LoVo (cell line): ENCODE measurements at regions not wholly inside any gene's neighbourhood (a gene's known extent, or its start where the extent isn't known, plus 50 kb on each side); places are given as distances from the start of the nearest gene placed in this dataset.

ENCODE experiments used
- DNase-seq: peaks from one replicate; pipeline ENCODE4 v3.0.0-alpha.2; 2016; ENCODE audit warnings: low spot score

DNA sequence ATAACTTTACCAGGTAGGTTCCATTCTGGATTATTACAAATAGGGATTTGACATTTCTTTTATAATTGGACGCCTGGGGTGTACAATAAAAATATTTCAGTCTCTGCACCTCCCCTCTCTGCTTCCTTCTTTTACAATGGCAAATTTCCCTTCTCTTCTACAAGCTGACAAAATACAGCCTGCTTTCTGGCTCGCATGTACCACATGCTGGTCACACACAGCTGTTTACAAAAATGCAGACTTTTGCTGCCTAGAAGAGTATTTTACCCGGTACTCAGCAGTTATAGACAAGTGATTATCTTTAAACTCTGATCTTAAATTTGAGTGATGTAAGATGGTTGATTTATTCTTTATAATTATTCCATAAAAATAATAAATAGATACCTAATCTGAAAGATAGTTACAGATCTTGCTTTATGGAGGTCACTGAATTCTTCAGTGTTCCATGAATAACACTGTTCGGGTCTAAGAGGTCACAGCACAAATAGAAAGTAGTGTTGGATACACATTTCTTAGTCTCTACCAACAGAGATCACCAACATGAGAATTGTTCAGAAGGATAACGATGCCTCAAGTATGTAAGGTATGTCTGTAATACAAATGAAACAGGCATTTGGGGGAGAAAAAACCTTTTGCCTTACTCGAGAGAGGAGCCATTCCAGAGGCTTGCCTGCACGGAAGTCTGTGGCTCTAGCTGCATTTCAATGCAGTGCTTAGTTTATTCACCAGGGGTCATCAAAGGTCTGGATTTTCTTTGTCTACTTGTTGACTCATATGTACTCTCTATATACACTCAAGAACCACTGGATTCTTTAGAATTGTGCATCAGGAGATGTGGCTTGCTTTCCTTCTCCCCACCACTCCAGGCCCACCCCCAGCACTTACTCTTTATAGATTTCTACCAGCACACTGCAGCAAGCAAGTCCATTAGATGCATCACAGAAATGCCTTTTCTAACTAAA, 206.6 kb upstream of the RFX3 start:
- DNase-seq, result peak; percentile 82

- DNase-seq, result no peak
These were observed 204.7 kb upstream of the RFX3 start for GRCh38 chr9:3730511-3730922.

- no peak for DNase-seq
These were observed 195.3 kb upstream of the RFX3 start for GRCh38 chr9:3721096-3721495.

GRCh38 chr9:3719286-3719685, 193.5 kb upstream of the RFX3 start:
- no peak for DNase-seq

- DNase-seq, result no peak
These were observed 190.6 kb upstream of the RFX3 start for GRCh38 chr9:3716415-3716814.

- DNase-seq, result no peak
These were observed 182.9 kb upstream of the RFX3 start for GRCh38 chr9:3708751-3709150.

DNA sequence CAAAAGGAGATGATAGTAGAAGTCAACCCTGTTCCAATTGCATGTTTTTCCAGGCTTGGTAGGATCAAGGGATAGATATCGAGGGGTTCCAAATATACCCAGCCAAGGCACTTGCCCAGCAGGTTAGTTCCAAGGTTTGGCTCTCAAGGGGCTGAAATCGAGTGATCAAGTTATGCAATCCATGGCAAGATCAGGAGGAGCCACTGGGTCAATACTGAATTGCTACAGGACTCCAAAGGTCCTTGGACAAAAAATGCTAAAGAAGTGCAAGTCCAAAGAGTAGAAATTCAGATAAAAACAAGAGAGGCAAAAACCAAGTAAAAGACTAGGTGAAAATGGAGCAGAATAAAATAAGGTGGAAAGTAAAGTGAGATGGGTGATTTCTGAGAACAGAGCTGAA, 179.1 kb upstream of the RFX3 start:
- DNase-seq, result no peak

GRCh38 chr9:3700772-3701171, 175.0 kb upstream of the RFX3 start:
- DNase-seq, result no peak

- no peak for DNase-seq
These were observed 174.1 kb upstream of the RFX3 start for GRCh38 chr9:3699883-3700282.

- DNase-seq, result no peak
These were observed 172.7 kb upstream of the RFX3 start for GRCh38 chr9:3698531-3698930.

DNA sequence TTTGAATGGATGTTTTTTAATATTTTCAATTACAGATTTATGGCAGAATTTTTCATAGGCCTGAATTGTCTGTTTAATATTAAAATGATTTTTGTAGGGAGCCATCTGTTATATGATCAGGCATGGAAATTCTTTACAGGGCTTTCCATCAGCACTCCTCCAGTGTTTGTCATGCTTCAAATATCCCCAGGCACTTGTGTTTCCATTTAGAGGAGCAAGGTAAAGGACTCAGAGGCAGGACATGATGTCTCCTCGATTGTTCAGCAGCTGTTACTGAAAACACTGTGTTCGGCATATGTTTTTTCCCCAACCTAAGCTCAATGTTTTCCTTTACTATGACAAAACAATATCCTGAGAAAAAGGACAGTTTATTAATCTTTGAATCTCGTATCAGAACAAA, 172.3 kb upstream of the RFX3 start:
- DNase-seq, result no peak

DNA sequence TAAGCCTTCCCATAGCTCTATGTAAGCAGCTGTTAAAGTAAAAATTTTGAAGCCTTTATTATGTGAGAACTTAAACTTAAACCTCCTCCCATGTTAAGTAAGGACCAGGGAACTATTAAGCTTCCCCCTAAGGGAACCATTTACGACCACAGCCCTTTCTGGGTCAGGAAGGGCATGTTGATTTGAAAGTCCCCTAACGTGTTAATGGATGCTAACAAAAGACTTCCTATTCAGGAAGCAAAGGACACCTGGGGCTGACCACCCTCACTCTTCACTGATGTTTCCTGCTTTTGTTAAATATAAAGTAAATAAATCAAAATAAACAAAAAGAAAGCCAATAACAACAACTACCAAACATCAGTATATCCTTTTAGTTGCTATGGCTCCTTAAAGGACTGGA, 170.6 kb upstream of the RFX3 start:
- DNase-seq, result no peak

- DNase-seq, result no peak
These were observed 166.8 kb upstream of the RFX3 start for GRCh38 chr9:3692606-3693005.

- DNase-seq, result no peak
These were observed 163.8 kb upstream of the RFX3 start for GRCh38 chr9:3689555-3689954.

GRCh38 chr9:3687145-3687544, 161.3 kb upstream of the RFX3 start:
- DNase-seq, result no peak

DNA sequence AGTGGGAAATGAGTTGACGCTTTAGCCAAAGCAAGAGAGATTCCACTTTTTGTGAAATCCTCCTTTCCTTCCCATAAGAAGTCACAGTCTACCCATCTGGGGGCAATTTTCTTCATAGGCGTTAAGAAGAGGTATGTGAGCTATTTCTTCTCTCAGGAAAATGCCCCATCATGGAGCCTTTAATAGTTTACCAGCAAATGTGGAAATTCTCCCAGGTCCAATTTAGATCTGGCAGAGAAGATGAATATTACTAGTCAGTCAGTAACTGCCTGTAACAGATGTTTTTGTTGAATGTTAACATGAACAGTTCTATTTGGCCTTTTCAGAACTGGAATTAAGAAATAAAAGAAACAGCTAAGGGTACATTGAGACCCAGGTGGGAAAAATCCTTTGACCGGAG, 156.4 kb upstream of the RFX3 start:
- no peak for DNase-seq

DNA sequence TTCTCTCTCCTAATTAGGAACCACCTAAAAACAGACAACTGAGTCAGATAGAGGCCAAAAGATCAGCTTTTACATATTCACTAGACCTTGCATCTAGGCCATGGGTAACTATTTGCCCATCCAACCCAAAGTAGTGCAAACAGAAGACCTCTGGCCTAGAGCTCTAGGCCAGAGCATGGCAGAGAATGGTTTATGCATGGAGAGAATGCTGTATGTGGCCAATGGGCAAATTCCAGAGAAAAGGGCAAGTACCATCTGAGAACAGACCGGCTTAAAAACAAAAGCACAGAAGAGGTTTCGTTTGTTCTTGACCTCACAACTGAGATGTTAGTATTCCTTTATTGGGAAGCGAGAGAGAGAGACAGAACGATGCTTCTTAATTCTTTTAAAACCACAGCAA, 151.7 kb upstream of the RFX3 start:
- no peak for DNase-seq

DNA sequence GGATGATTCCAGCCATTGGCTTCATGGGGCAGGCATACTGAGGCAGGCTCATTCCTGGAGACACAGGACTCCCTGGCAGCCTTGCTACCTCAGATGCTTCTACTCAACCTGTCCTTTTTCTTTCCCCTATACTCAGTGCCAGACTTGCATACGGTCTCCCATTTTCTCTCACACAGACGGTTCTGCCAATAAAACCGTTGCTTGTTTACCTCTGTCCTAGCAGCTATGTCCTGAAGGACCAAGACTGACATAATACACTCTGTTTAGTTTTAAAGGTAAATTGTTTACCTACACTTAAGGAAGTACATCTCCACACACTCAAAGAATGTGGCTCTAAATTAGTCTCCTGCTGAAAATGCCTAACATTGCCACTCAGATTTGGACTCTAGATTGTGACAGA, 151.0 kb upstream of the RFX3 start:
- DNase-seq, result no peak

DNA sequence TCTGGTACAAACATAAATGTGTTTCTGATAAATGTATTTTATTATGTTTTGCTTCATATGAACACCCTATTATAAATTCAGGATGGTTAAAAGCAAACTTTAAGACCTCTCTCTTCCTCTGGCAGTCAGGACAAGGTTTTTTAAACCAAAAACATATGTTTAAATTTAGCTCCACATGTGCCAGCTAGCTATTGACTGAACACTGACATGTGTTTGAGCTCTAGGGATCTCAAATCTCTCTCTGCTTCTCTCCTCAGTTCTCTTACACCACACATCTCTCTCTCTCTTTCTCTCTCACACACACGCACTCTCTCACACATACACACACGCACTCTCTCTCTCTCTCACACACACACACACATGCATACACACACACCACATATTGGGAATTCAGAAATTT, 150.1 kb upstream of the RFX3 start:
- DNase-seq, result no peak

DNA sequence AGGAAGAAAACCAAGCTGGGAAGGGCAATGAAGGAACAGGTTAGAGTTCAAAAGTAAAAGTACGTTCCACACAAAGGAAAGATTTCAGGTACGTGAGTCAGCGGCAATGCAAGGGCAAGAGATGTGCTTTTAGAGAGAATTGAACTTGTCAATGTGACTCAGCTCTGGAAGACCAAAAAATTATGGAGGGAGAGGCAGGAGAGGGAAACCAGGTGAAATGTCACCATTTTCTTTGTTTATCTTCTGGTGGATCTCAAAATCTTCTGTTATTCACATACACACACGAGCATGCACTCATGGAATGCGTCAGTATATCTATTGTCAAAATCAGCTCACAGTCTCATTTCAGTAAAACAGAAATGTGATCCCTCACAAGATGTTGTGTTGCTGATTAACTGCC, 148.8 kb upstream of the RFX3 start:
- no peak for DNase-seq

DNA sequence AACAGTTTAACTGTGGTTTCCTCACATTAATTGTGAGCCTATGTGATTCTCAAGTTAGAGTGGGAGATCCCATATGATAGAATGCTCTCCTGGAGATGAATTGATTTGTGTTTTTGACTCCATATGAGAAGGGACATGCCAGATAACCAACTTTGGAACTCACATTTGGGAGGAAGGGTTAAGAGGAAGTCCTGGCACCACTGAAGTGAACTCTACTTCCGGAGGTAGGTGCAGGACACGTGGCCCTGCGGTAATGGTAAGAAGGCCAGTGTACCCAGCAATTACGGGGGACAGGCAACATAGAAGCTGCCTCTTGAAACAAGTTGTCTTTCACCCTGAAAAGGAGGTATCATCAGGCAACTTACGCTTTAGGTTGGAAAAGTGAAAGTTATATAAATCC, 146.6 kb upstream of the RFX3 start:
- no peak for DNase-seq

GRCh38 chr9:3664044-3664443, 138.2 kb upstream of the RFX3 start:
- DNase-seq, result no peak

GRCh38 chr9:3662671-3663070, 136.9 kb upstream of the RFX3 start:
- no peak for DNase-seq

GRCh38 chr9:3660936-3661335, 135.1 kb upstream of the RFX3 start:
- DNase-seq, result no peak
